Hindlimb muscle (tissue), 1 donor: ENCODE measurements at regions not wholly inside any gene's neighbourhood (a gene's known extent, or its start where the extent isn't known, plus 50 kb on each side); places are given as distances from the start of the nearest gene placed in this dataset.
"Not testable (repeated sequence)": the region's sequence is repeated elsewhere in the genome, so short reads cannot be mapped to it uniquely, and the experiment has no call there.

ENCODE experiments used
- DNase-seq: peaks from one replicate; pipeline ENCODE4 v3.0.0-alpha.2; 2013

DNA sequence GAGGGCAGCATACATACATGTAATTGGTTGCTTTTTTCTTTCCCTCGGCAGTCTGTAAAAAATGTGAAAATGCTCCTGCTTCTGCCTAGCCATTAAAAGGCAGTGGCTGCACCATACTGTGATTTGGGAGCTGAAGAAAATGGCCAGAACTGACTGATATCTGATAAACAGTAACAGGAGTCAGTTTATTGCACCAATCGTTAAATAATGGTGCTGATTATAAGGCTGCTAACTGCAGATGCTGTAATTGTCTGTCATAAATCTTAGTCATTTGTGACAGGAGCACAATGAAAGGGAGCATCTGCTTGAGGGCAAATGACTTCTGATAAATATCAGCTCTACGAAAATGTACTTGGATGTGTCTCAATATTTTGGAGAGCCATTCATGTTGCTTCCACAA is 263.1 kb upstream of the DNAJC19 start:
- DNase-seq, result no peak

DNA sequence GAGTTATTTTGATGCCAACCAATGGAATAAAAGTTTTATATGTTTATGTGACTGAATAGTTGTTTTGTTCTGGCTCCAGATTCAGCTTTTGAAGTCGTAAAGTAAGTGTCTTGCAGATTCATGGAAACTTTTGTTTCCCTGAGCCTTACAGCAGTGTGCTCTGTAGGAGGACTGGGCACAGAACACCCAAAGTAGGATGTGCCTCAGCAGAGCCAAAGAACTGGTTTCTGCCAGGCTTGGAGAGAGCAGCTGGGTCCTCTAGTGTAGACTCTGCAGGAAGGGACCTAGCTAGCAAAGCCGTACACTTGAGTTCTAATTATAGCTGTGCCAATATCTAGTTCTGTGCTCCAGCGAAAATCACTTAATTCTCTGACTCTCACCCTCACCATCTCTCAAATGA is 261.2 kb upstream of the DNAJC19 start:
- DNase-seq, result no peak

DNA sequence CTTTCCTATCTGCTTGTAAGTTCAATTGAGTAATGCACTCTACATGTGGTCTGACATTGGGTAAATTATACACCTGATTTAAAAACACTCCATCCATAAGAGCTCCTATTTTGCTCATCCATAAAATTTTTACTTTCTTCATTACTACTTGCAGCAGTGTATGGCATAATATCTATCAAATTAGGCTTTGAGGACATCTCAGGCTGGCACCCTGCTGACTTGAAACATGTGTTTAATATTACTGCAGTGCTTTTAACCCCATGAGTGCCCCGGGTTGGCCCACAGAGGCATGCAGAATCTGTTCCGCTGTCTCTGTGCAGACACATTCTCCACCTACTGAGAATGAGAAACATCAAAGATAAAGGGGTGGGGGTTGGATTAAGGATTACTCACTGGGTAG is 249.9 kb upstream of the DNAJC19 start:
- DNase-seq, result no peak

DNA sequence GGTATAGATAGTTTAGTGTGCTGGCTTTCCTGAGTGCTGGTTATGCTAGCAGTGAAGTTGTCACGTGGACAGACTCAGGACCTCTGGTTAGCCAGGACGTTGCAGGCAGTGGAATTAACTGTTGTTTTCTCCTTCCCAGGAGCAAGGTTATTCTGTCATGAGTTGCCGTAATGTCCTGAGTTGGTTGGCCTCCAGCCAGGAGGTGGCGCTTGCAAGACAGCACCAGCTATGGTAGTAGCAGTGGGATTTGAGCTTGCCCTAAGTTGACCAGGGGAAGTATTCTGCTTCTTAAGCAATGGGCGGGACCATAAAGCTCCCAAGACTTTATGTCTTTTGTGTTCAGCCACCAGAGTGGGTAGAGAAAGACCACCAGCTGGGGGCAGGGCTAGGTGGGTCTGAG is 240.7 kb upstream of the DNAJC19 start:
- DNase-seq, result no peak

DNA sequence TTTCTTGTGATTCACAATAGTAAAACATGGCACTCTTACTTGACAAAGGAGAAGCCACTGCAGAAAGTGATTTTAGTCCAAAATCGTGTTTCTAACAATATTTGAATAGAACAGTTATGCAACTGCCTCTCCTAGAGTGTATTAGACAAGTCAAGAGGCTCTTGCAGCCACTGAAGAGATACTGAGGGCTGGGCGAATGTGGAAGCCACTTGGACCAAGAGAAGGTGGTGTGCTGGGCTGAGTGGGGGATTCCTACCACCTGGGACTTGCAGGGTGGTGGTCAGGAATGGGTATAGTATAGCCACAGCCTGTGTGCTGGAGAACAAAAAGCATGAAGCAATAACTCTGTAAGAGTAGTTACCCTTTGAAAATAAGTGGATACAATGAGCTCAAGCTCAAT is 223.8 kb upstream of the DNAJC19 start:
- no peak for DNase-seq

DNA sequence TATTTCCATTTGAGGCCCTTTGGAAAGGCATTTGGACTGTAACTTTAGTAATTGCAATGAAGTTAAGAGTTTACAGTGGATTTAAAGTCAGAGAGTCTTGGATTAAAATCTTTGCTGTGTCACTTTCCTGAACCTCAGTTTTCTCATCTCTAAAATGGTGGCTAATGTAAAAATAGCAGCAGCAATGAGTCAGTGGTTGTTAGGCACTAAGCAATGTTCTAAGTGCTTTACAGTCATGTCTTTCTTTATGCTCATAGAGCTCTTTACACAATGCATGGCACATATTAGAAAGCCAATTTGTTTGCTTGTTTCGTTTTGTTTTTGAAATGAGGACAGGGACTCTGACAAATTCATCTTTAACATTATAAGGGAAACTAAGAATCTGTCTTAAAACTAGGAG is 222.7 kb upstream of the DNAJC19 start:
- DNase-seq, result no peak

DNA sequence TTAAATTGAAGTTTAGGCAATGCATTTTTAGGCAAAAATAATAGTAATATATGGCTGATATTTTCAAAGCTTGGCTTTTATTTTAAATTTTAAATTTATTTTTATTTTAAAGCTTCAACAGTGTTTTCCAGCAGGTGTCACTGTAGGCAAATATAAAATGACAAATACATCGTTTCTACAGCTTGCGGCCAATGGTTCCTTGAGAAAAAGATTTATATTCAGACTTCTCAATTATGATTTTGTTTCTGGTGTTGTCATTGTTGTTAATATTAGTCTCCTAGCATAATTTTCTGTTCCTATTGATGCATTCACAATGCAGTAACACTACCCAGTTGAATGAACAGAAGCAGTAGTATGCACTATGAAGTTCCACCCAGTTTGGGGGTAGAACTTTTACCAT is 220.7 kb upstream of the DNAJC19 start:
- no peak for DNase-seq

DNA sequence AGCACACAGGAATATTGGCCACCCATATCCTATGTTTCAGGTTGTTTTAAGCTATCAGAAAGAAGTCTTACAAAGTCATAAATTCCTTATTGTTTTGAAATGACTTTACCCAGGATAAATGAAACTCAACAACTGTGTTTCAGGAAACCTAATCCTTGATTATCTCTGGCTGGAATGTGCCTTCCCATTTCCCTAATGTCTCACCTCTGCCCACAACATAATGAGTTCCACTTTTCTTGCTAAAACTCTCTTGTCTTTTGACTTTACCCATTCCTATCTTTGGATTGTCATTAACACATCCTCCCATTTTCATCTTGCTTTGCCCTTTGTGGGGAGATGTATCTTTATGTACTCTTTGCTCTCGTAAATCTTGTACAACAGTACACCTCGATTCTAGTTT is 200.0 kb upstream of the DNAJC19 start:
- no peak for DNase-seq

DNA sequence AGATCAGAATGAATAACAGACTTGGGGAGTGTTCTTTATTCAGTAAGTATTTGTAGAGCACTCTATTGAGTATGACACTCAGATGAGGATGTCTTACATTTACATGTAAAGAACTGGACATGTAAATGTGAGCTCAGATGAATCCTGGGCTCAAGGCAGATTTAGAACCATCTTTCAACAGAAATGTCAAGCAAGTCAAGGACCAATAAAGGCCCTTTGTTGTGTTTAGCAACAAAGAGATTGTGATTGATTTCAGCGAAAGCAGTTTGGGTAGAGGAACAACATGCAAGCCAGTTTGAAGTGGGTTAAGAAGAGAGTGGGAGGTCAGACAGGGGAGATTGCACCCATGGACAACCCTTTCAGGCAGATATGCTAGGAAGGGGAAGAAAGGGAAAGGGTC is 194.2 kb upstream of the DNAJC19 start:
- DNase-seq, result no peak

DNA sequence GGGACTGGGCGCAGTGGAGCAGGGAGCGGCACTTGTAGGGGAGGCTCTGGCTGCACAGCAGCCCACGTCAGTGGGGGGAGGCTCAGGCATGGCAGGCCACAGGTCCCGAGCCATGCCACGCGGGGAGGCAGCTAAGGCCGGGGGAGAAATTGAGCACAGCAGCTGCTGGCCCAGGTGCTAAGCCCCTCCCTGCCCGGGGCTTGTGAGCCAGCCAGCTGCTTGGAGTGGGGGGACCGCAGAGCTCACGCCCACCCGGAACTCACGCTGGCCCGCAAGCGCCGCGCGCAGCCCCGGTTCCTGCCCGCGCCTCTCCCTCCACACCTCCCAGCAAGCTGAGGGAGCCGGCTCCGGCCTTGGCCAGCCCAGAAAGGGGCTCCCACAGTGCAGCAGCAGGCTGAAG is 193.5 kb upstream of the DNAJC19 start:
- not testable (repeated sequence) for DNase-seq

DNA sequence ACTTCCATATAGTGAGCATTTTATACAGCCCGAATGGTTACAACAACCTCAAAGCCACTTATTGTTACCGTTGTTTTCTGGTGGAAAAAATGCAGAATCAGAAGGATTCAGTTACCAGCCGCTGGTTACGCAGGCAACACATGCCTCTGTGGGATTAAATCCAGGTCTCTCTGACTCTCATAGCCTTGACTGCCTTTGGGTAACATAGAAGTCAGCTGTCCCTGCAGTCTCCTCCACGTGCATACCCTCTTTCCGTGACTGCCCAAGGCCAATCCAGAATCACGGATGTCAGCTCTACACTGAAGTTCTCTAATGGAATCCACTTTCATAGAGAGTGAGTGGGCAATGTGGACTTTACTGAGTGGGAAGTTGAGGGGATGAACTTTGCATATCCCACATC is 189.5 kb upstream of the DNAJC19 start:
- DNase-seq, result no peak

DNA sequence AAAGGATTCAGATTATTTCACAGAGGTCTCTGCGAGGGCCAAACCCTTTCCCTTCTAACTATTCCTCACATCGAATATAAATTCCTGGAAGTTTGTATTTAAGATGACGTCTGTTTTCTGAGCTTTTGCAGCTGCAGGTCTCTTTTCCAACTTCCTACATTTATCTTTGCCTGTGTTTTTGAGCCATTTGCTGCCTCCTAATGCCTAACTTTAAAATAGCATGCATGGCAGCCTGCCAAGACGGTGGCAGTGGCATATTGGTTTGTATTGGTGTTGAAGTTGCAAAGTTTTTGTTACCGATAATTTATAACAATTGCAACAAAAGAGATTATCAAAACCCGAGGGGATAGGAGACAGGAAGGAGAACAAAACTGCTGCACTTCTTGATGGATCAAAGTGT is 187.1 kb upstream of the DNAJC19 start:
- peak; percentile 13 for DNase-seq

DNA sequence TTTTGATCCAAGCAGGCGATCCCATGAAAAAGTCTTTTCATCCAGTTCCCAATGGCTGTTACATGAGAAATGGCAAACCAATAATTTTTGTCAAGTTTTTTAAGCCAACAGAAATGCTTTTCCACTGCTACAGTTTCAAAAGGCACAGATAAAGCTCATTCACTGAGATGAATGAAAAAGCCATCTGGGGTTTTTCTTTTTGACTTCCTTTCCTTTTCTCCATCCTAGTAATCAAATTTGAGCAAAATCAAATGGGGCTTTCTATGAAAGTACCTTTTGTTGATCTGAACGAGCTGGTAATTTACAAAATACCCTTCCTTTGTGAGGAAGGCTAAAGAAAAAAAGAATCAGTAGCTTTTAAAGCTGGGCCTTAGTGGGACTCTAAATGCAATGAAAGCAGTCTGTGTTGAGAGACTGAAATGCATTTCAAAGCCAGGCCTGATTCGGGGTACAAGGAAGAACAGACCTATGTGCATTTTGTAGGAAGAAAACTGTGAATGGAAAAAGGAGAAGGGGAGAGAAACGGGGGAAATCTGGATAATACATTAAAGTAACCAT is 185.2 kb upstream of the DNAJC19 start:
- no peak for DNase-seq

DNA sequence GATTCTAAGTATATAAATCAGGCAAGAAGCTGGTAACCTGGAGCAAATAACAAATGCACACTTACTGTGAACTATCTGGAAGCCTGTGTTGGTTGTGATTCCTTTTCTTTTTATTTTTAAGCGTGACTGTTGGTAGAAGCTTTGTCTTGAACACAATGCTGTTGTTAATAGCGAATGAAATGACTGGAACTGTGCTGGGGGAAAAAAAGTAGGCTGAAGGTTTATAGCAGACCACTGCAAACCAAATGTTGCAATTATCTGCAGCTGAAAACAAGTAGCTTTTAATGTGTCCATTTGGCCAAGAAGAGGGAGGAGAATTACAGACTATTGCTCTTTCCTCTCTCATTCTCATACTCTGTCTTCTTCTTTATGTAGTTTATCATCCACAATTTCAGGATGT is 184.5 kb upstream of the DNAJC19 start:
- DNase-seq, result no peak

DNA sequence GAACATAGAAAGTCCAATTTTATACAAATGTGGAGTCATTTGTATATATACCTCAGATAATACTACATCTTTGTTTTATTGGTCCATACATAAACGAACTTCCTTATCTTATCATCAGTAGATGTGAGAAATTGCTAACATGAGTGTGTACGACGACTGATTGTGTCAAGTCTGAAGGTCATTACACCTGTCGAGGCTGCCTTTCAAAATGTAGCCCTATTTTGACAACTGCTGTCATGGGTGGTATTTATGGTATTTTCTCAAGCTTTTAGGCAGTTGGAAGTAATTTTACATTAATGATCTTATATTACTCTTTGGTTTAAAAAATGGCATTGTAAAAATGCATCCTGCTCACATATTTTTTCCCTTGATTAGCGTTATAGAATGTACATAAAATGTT is 183.7 kb upstream of the DNAJC19 start:
- DNase-seq, result no peak

DNA sequence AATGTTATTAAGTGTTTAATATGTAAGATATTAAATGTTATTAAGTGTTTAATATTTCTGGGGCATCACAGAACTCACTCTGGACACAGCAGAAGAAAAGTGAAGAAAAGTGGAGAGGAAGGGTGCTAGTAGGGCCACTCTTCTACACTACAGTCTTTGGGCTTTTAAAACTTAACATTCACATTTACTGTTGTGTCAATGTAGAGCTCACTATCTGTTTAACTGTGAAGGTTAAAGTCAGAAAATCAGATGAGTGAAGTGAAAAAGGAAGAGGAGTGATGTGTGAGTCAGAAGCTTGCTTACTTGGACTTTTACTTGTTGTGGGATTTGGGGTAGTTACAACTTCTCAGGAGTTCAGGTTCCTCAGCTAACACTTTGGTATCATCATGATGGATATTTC is 145.3 kb upstream of the DNAJC19 start:
- no peak for DNase-seq

DNA sequence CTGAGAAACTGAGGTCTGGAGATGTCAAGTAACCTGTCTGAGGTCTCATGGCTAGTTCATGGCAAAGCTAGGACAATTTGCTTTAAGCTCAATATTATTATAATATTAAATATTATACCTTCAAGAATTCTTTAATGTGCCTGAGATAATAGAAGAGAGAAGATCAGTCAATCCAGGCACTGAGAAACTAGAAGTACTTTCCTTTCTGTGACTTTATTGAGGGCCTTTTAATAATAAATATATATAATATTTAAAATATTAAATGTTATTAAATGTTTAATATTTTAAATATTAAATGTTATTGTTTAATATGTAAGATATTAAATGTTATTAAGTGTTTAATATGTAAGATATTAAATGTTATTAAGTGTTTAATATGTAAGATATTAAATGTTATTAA is 144.3 kb upstream of the DNAJC19 start:
- no peak for DNase-seq

DNA sequence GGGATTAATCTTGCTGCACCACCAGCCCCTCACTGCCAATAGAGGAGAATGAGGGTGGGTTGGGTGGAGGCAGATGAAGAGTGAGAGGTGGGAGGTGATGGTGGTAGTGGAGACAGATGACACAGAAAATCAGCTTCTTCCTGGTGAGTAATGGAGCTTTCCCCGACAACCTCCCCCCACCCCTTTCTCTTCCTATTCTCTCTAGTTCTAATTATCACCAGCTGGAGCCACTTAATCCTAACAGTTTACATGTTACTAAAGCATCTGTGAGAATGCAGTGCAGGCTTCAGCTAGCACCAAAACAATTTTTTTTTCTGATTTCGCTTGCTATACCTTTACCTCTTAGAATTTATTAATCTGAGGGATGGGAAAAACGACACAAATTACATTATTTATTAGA is 116.1 kb upstream of the DNAJC19 start:
- DNase-seq, result no peak

DNA sequence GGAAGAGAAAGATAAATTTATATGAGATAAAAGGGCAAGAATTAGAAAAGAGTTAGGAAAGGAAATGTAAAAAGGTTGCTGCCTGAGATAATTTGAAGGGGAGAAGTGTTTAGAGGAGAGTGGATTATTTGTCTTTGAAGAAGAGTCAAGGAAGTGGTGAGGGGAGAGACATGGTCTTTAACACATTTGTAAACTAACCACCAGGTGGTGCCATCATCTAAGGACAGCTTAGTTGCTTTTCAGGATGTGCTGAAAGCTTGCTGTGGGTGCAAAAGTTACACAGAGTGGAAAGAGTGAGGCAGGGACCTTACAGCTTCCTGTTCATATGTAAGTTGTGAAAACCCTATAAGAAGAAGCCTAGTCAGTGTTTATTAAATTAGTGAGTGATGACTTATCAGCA is 114.1 kb upstream of the DNAJC19 start:
- DNase-seq, result no peak

DNA sequence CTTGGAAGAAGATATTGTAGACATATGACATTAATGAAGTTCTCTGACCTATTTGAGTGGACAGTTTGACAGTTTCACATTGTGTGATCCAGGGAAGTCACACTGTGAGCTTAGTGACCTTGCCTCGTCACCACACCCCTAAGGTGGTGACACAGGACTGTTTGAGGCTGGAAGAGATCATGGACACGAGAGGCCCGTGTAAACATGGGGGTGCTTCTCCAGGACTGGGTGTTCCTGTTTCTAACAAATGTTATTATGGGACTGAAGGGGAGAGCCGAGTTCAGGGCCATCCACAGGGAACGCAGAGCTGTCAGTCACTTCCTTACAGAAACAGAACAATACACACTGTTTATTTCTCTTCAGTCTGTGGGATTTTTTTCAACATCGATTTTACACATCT is 96.5 kb upstream of the DNAJC19 start:
- no peak for DNase-seq

DNA sequence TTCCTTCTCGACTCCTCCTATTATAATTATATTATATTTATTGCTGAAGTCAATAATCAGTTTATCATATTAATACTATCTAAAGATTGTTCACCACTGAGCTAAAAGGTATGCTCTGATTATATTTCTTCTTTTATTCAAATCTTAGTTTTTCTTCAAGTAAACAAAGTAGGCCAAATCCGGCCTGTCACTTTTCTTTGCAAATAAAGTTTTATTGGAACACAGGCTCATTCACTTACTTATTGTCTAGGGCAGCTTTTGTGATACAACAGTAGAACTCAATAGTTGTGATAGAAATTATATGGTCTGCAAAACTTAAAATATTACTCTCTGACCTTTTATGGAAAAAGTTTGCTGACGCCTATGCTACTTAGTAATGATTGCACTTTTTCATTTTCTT is 92.4 kb upstream of the DNAJC19 start:
- no peak for DNase-seq

DNA sequence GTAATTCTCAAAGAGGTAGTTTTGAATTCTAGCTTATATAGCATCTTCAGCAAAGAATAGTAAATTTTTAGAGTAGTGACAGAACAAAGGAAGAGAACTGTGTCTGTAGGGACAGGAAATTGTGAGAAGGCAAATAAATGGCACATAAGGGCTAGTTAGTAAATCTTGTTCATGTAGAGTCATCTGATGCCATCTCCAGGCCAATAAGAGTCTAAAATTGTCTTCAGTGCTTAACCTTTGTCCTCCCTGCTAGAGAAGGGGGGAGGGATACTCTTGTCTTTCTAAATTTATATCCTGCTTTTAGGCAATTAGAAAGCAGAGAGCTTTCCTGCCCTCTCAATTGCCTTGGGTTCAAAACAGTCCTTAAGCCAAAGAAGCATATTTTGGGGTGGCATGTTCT is 87.0 kb upstream of the DNAJC19 start:
- no peak for DNase-seq

DNA sequence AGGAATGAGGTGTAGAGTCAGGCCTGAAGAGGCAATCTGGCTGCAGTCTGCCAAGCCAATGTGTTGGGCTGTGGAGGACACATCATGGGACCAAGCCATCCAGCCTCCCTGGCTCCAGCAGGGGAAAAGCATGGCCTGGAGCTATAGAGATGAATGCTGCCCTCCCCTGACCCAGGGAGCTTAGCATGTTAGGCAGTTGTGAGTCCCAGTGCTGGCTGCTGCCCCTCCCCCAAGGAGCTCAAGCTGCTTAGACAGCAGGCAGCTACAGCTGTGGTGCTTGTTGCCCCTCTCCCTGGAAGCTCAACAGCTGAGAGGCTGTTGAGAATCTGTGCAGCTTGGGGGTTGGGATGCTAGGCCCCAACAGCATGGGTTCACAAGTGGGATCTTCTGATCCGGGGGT is 85.6 kb upstream of the DNAJC19 start:
- no peak for DNase-seq

DNA sequence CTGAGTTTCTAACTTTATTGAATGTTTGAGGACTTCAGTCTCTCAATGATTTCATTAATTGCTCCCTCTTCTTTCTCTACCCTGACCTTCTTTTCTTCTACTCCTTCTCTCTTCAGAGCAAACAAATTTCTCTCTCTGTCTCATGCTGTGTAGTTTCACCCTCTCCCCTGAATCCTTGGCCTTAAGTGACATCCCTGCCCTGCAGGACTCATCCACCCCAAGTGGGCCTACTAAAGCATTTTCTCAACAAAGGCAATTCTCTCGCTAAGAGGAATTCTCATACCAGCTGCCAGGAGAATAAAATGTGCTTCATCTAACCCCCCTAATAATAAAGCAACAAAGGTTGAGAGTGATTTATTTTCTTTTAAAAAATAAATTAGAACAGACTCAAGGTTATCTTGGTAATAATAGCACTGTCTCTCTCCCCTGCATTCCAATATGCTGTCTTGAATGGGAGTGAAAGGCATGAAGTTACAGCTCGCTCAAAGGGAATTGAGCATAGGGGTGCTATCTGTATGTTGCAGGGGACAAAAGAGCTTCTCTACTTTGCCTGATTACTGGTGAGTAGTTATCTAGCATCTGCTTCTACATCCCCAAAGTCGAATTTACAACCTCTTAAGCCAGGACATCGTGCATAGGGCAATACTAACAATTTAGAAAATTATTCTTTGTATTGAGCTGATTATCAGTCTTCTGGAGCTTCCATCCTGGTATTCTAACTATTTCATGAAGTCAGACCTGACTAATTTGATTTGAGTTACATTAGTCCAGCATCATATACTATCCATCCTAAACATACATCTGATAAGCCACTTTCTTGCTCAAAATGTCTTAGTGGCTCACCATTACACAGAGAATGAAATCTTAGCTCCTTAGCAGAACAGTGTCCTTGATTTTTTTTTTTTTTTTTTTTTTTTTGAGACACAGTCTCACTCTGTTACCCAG is 76.9 kb upstream of the DNAJC19 start:
- no peak for DNase-seq
